ENCODE measurements at regions not wholly inside any gene's neighbourhood (a gene's known extent, or its start where the extent isn't known, plus 50 kb on each side); places are given as distances from the start of the nearest gene placed in this dataset.

GRCh38 chr2:19505199-19506136 lies 147.0 kb upstream of the OSR1 start:
- TF ChIP-seq CTCF (IDR thresholded peaks at IDR 0.05; ENCODE audit: low read length) (no peak), EZH2phosphoT487 (IDR thresholded peaks at IDR 0.05; ENCODE audit: low read length) (no peak), EZH2 (optimal IDR thresholded peaks at IDR 0.05; ENCODE audit: low read depth, low read length) (no peak)

Measured in MM.1S (cell line).